Psoas muscle (tissue), 7 donors: ENCODE measurements at regions not wholly inside any gene's neighbourhood (a gene's known extent, or its start where the extent isn't known, plus 50 kb on each side); places are given as distances from the start of the nearest gene placed in this dataset.

Experiments used
- ATAC-seq, 4 donors: fragments of 200-7000 bp; cut with Tn5 transposase; one replicate each; pipeline ENCODE4 v1.9.1; 2020; ENCODE audit warnings: moderate library complexity in 3 of 4, mild to moderate bottlenecking in 2 of 4
- DNase-seq, 2 donors: peaks; one replicate each; pipeline ENCODE4 v3.0.0-alpha.2; 2020
- H3K27ac ChIP-seq: fragments of 200-600 bp; one replicate; pipeline ENCODE4 v1.8.0; 2022
- H3K27me3 ChIP-seq, 3 donors: fragments of 200-600 bp in 1 of 3; one replicate each; pipeline versions ENCODE4 v1.6.1 to v1.8.0; 2013 to 2022; ENCODE audit warnings: low read length in 2 of 3, mild to moderate bottlenecking in 2 of 3, moderate library complexity in 1 of 3; ENCODE audit not compliant: insufficient read depth in 3 of 3
- H3K36me3 ChIP-seq, 2 donors: fragments of 200-600 bp in 1 of 2; one replicate each; pipeline versions ENCODE4 v1.6.1 to v1.8.0; 2013 to 2022; ENCODE audit warnings: low read depth in 1 of 2, mild to moderate bottlenecking in 1 of 2, moderate library complexity in 1 of 2; ENCODE audit not compliant: insufficient read depth in 1 of 2
- H3K4me1 ChIP-seq: fragments of 200-600 bp; one replicate; pipeline ENCODE4 v1.8.0; 2022
- H3K4me3 ChIP-seq: fragments of 200-600 bp; one replicate; pipeline ENCODE4 v1.8.0; 2022; ENCODE audit warnings: mild to moderate bottlenecking
- H3K9me3 ChIP-seq: fragments of 200-600 bp; one replicate; pipeline ENCODE4 v1.8.0; 2022
- WGBS, 3 donors: extraction: QIAGEN DNeasy Blood & Tissue Kit; methylation state at CpG; one replicate each; pipeline versions ENCODE4 v1.1.6 to v1.1.7; 2013; 5-methylcytosine and 5-hydroxymethylcytosine counted together
- intact Hi-C, 2 donors: fragments of 100-400 bp; cut with DNase I; formaldehyde crosslinking; loops; one replicate each; pipeline versions ENCODE4 v1.11.0 to v1.14.2; 2022
- TF ChIP-seq, protein P1 (sequence below): fragments of 200-600 bp; IDR thresholded peaks from one replicate; pipeline ENCODE4 v1.8.0; 2022; ENCODE audit warnings: antibody characterized with exemption
- donor health status: healthy with polysubstance abuse.
- donor health status: DM: no; HTN: no; CAD: no; lungs with moderate emphysema.
- donor health status: Bipolar disorder and iron deficiency.
- donor health status: healthy.
- donor health status: DM: yes; HTN: yes; CAD: no.
- donor health status: DM: no; HTN: no; CAD: no.
- donor health status: DM: yes; HTN: yes; CAD: no.

GRCh38 chr4:138050601-138051000 is 191.5 kb downstream of the SLC7A11 start:
- TF ChIP-seq, protein P1, sequence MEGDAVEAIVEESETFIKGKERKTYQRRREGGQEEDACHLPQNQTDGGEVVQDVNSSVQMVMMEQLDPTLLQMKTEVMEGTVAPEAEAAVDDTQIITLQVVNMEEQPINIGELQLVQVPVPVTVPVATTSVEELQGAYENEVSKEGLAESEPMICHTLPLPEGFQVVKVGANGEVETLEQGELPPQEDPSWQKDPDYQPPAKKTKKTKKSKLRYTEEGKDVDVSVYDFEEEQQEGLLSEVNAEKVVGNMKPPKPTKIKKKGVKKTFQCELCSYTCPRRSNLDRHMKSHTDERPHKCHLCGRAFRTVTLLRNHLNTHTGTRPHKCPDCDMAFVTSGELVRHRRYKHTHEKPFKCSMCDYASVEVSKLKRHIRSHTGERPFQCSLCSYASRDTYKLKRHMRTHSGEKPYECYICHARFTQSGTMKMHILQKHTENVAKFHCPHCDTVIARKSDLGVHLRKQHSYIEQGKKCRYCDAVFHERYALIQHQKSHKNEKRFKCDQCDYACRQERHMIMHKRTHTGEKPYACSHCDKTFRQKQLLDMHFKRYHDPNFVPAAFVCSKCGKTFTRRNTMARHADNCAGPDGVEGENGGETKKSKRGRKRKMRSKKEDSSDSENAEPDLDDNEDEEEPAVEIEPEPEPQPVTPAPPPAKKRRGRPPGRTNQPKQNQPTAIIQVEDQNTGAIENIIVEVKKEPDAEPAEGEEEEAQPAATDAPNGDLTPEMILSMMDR = no peak

GRCh38 chr4:138049355-138049754 is 192.8 kb downstream of the SLC7A11 start:
- TF ChIP-seq, protein P1 = no peak
- no peaks in the 10 kb centered on the region for H3K27me3 ChIP-seq
- no peak overlapping the region for H3K27ac ChIP-seq
- DNase-seq (no peak), ATAC-seq (no peak)
- no peaks in the 10 kb centered on the region for H3K36me3 ChIP-seq
- 71 to 82% (median 75%) methylated on average over 5 of the region's 5 CpGs for WGBS, 3 donors
- no peak overlapping the region for H3K4me3 ChIP-seq
- intact Hi-C loops = loop anchor here in 1 of 2 donors (1.0 kb wide), 1 partner anchor 23 kb away; no protein-coding TSS in a partner anchor
- H3K9me3 ChIP-seq = no peaks in the 10 kb centered on the region
- no peaks in the 10 kb centered on the region for H3K4me1 ChIP-seq

More at GRCh38 chr4:138050601-138051000, 191.5 kb downstream of the SLC7A11 start:
- Histone ChIP-seq H3K4me3 (no peak overlapping the region), H3K27me3 (no peaks in the 10 kb centered on the region), H3K36me3 (no peaks in the 10 kb centered on the region), H3K27ac (no peak overlapping the region), H3K4me1 (no peaks in the 10 kb centered on the region), H3K9me3 (no peaks in the 10 kb centered on the region)
- no peak for ATAC-seq
- DNase-seq = no peak
- intact Hi-C loops = no loop called here
- WGBS, 3 donors = 75 to 78% (median 77%) methylated on average over 6 of the region's 6 CpGs

DNA sequence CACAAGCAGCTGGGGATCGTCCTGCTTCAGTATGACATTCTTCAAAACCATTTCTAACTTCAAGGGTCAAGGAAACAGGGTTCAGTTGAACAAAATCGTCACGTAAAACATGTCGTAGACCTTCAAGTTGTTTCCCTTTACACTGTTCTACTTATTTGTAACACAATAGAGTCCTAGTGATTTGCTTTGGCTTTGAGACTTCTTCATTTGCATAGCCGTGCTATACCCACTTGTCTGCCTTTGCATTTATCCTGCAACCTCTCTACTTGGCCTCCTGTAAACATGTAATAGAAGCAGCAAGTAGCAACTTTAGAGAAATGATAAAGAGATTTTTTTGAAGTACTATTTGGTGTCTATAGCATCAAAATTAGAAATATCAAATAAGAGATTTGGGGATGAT is 194.9 kb downstream of the SLC7A11 start:
- Histone ChIP-seq H3K27me3 (no peaks in the 10 kb centered on the region), H3K4me1 (no peaks in the 10 kb centered on the region)
- 64 to 72% (median 67%) methylated on average over 5 of the region's 5 CpGs for WGBS, 3 donors

GRCh38 chr4:138045036-138045435 is 197.1 kb downstream of the SLC7A11 start:
- no peaks in the 10 kb centered on the region for H3K36me3 ChIP-seq
- 33 to 49% (median 40%) methylated on average over 3 of the region's 3 CpGs for WGBS, 3 donors
- no peak overlapping the region for H3K4me3 ChIP-seq
- DNase-seq = no peak
- H3K27me3 ChIP-seq = no peaks in the 10 kb centered on the region
- TF ChIP-seq, protein P1 = no peak
- H3K27ac ChIP-seq = no peak overlapping the region
- ATAC-seq = no peak
- no peaks in the 10 kb centered on the region for H3K9me3 ChIP-seq
- intact Hi-C loops = no loop called here
- no peaks in the 10 kb centered on the region for H3K4me1 ChIP-seq

More for the DNA sequence above, 194.9 kb downstream of the SLC7A11 start:
- no peak overlapping the region for H3K27ac ChIP-seq
- no peak for DNase-seq
- H3K4me3 ChIP-seq = no peak overlapping the region
- no peaks in the 10 kb centered on the region for H3K36me3 ChIP-seq
- no peaks in the 10 kb centered on the region for H3K9me3 ChIP-seq
- TF ChIP-seq, protein P1 = no peak
- intact Hi-C loops = no loop called here
- no peak for ATAC-seq

DNA sequence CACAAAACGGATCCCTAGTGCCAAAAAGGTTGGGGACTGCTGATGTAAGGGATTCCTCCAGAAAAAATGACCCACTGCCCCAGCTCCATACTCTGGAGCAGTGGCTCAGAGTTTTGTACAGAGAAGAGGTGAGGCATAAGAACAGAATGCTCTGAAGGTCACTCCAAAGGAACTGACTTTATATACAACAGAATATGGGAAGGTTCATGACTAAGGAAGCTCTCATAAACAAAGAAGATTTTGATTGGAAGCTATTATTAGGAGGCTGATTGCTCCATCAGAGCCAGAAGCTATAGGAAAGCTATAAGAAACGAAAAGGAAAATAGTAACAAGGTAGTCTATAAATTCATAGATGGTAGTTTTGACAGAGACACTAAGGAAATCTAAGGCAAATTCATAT is 203.1 kb downstream of the SLC7A11 start:
- TF ChIP-seq, protein P1 = no peak
- 80 to 84% (median 81%) methylated on average over 2 of the region's 2 CpGs for WGBS, 3 donors
- Histone ChIP-seq H3K36me3 (no peaks in the 10 kb centered on the region), H3K27me3 (no peaks in the 10 kb centered on the region), H3K27ac (no peak overlapping the region), H3K4me3 (no peak overlapping the region), H3K9me3 (no peaks in the 10 kb centered on the region), H3K4me1 (no peaks in the 10 kb centered on the region)
- no peak for DNase-seq
- intact Hi-C loops = loop anchor here (5.0 kb wide), 4 partner anchors 53 to 833 kb away; no protein-coding TSS in a partner anchor
- ATAC-seq = no peak
